Neural cell (in vitro differentiated cells): ENCODE measurements at regions not wholly inside any gene's neighbourhood (a gene's known extent, or its start where the extent isn't known, plus 50 kb on each side); places are given as distances from the start of the nearest gene placed in this dataset.

Experiments
- CTCF ChIP-seq: fragments of 450-650 bp; IDR thresholded peaks from 2 replicates; pipeline ENCODE4 v1.5.1; 2014; ENCODE audit warnings: antibody characterized with exemption, mild to moderate bottlenecking, moderate library complexity; ENCODE audit not compliant: poor library complexity, severe bottlenecking
- EP300 ChIP-seq: fragments of 450-650 bp; conservative IDR thresholded peaks from 2 replicates; pipeline ENCODE4 v1.6.1; 2014; ENCODE audit warnings: antibody characterized with exemption, mild to moderate bottlenecking, moderate library complexity; ENCODE audit not compliant: poor library complexity, severe bottlenecking
- EZH2 ChIP-seq: fragments of 200-600, 300-800 bp; shearing (Covaris generic), sonication (generic); IDR thresholded peaks from 2 replicates; pipeline ENCODE4 v1.6.1; 2014; ENCODE audit warnings: antibody characterized with exemption, low read length, borderline replicate concordance, mild to moderate bottlenecking; ENCODE audit not compliant: insufficient read depth, poor library complexity, severe bottlenecking
- MXI1 ChIP-seq: fragments of 450-650 bp; conservative IDR thresholded peaks from 2 replicates; pipeline ENCODE4 v1.6.1; 2014; ENCODE audit warnings: antibody characterized with exemption, mild to moderate bottlenecking; ENCODE audit not compliant: poor library complexity, severe bottlenecking
- POLR2AphosphoS5 ChIP-seq: IDR thresholded peaks from 2 replicates; pipeline ENCODE4 v1.6.1; 2012
- RAD21 ChIP-seq: fragments of 450-650 bp; conservative IDR thresholded peaks from 2 replicates; pipeline ENCODE4 v1.6.1; 2014; ENCODE audit warnings: antibody characterized with exemption, mild to moderate bottlenecking, moderate library complexity
- SMC3 ChIP-seq: fragments of 450-650 bp; conservative IDR thresholded peaks from 2 replicates; pipeline ENCODE4 v1.6.1; 2014; ENCODE audit warnings: antibody characterized with exemption, mild to moderate bottlenecking, moderate library complexity; ENCODE audit not compliant: poor library complexity
- TAF1 ChIP-seq: IDR thresholded peaks from 2 replicates; pipeline ENCODE4 v1.6.1; 2012; ENCODE audit warnings: low read depth

GRCh38 chr9:99614341-99614740 lies 207.3 kb upstream of the NR4A3 start:
- TF ChIP-seq TAF1, result no peak
- no peak for TF ChIP-seq POLR2AphosphoS5
- TF ChIP-seq CTCF, result no peak
- TF ChIP-seq RAD21, result no peak
- TF ChIP-seq EZH2, result no peak
- no peak for TF ChIP-seq MXI1
- no peak for TF ChIP-seq EP300
- no peak for TF ChIP-seq SMC3
